ENCODE measurements at regions not wholly inside any gene's neighbourhood (a gene's known extent, or its start where the extent isn't known, plus 50 kb on each side); places are given as distances from the start of the nearest gene placed in this dataset.
"Not testable (repeated sequence)": the region's sequence is repeated elsewhere in the genome, so short reads cannot be mapped to it uniquely, and the experiment has no call there.

DNA sequence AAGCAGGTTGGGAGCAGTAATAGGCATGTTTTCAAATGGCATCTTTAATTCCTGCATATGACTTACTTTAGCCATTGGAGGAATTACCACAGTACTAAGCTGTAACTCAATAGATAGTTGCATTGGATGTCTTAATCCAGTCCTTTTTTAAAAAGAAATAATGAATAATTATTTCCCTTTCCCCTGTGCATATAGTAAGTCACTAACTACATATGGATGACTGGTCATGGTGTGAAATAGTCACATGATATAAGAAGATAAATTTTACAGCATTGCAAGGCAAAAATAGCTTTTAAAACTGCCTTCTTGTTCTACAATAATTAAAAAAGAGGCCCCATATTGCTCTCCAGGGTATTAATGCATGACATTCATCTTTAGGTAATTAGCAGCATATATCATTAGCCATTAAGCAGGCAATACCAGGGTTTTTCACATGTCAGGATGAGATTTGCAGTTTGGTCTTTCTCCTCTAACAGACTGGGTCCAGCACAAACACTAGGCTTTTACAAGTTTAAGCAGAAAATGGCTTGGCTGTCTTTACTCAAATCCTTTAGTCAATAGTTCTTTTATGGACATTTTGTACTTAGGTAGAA is 606.4 kb upstream of the RORB start:
- DNase-seq = no peak

DNA sequence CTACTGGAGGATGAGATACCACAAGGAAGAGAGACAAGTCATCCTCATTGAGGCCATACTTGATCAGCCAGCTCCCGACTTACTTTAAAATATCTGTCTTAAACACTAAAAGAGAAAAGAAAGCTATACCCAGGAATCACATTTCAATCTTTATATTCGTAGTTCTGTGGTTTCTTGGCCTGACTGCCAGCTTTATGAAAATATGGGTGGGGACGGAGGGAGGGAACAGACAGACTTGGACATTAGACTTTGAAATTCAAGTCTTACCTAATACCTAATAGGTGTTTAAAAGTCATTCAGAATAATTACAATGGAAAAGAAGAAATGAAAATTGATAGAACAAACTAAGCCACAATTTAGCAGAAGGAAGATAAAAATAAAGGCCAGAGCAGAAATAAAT is 604.8 kb upstream of the RORB start:
- DNase-seq = no peak

DNA sequence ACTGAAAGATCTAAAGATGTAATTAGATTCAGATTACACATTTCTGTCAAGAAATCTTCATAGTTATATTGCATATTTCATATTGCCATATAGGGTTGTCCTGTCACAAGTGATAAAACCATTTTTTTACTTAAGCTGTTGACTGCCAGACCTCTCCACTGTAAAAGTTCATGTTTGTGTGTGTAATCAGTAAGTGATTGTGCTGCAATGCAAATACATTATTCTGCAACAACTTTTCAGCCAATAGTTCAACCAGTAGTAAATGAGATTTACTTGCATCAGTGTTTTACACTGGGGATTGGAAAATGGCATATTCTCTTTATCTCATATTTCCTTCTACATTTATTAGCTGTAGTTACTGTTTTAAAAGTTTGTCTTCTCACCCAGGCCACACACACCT is 603.9 kb upstream of the RORB start:
- DNase-seq = no peak

DNA sequence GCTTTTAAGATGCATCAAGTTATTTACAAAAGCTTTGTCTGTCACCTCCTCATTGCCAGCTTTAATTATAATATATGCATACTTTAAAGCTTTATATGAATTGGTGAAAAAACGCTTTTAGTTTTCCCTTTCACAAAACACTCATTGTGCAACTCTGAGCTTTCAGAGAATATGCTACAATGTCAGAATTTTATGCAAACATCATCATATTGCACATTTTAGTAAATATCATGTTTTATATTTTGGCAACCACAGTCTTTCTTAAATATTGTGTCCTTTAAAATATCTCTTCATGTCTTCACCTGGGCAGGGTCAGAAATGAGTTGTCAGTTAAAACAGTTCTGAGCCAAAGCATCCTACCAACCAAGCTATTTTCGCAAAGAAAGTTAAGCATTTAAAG is 601.1 kb upstream of the RORB start:
- no peak for DNase-seq

DNA sequence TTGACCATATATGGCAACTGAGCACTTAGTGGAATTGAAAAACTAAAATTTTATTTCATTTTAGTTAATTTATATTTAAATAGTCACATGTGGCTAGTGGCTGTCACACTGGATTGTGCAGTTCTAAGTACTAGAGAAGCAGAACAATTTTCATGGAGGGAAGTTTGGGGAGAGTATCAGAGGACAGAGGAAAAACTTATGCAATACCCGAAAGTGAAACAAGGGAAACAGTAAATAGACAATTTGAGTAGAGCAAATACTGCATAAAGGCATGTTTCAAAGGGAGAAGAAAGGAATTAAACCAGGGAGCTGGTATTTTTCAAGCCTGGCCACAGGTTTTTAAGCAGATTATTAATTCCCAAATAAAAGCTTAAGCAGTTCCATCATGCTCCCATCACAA is 590.5 kb upstream of the RORB start:
- DNase-seq = no peak

DNA sequence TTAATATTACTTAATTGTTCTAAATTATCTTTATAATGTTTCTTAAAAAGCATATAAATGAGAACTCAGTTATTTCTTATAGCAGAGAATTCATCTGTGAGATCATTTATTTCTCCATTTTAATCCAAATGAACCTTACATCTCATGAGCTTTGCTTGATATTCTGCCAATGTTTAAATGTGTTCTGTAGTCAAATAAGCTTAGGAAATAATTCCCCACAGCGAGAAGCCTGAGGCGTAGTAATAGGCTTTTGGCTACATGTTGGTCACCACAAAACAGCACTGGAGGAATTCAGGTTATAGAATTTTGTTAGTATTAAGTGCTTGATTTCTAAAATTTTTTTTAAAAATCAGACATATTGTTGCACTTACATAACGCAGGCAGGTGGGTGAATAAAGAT is 585.3 kb upstream of the RORB start:
- DNase-seq = no peak

DNA sequence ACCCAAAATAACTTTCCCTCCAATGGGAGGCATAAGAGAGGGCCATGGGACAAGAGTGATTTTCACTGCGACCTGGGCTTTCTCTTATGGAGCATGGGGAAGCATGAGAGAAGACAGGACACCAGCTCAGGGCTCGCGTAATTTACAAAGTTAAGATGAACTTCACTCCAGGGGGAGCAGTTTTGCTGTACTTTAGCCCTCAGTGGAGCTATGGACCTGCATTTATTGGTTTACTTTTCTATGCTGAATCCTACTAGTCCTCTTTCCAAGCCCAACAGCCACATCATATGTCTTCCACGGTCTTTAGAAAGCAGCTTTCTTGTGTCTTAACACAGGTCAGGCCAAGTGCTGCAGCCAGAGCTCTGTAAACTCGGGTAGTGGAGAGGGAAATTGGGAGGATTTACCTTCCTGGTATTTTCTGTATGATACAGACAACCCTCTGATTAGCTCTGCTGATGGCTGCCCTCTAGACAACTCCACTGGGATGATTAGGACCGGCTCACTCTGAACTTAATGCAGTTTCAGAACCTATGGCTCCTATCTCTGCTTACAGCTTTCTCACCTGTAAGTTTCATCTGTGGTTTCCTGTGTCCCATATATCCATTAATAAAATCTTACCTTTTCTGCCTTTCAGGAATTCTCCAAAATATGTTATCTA is 581.0 kb upstream of the RORB start:
- DNase-seq = no peak

DNA sequence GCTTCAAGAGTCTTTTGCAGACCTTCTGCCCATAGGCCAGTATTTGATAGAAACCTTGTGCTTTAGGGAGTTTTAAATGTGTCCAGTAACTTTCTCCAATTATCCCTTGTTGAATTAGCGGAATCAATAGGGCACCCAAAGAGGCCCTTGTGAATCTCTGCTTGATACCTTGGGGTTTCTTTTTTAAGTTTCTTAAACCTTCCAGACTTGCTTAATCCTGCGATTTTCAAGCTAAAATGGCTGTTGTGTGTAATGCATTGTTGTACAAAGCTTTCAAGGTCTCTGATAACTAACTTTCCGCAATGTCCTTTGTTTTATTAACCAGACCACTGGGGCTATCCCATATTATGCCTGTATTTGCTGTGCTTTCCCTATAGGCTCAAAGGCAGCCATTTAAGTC is 577.4 kb upstream of the RORB start:
- no peak for DNase-seq

DNA sequence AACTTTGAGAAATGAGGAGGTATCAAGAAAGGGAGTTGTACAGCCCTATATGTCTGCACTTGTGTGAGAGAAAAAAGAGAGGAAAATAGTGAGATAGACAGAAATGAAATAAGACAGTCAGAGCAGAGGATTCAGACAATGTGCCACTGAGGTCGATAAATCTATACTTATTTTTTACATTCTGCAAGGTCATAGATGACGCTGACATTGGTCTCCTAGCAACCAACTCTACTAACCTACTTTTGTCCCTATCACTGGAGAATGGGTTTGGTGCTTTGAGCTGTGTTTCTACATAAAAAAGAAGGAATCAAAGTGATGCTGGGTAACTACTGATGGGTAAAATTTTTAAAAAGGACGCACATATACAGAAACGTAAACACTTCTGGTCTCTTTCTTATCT is 573.3 kb upstream of the RORB start:
- DNase-seq = no peak

DNA sequence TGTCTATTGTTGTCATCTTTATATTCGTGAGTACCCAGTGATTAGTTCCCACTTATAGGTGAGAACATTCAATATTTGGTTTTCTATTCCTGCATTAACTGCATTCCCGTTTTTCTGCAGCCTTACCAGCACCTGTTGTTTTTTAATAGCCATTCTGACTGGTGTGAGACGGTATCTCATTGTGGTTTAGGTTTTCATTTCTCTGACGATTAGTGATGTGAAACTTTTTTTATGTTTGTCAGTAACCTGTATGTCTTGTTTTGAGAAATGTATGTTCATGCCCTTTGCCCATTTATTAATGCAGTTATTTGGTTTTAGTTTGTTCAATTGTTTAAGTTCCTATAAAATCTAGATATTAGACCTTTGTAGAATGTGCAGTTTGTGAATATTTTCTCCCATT is 546.0 kb upstream of the RORB start:
- no peak for DNase-seq

DNA sequence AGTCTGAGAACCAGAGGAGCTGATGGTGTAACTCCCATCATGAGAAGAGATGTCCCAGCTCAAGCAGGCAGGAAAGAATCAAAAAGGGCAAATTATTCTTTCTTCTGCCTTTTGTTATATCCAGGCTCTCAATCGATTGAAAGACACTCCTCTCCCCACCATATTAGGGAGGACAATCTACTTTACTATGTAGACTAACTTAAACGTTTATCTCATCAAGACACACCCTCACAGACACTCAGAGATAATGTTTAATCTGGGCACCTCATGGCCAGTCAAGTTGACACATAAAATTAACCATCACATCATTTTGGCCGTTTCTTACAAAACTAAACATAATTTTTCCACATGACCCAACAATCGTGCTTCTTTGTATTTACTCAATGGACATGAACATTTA is 534.3 kb upstream of the RORB start:
- DNase-seq = no peak

DNA sequence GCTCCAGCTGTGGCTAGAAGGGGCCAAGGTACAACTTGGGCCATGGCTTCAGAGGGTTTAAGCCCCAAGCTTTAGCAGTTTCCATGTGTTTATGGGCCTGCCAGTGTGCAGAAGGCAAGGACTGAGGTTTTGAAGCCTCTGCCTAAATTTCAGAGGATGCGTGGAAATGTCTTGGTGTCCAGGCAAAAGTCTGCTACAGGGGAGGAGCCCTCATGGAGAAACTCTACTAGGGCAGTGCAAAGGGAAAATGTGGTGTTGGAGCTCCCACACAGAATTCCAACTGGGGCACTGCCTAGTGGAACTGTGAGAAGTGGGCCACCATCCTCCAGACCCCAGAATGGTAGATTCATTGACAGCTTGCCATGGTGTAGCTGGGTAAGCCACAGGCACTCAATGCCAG is 527.2 kb upstream of the RORB start:
- no peak for DNase-seq

DNA sequence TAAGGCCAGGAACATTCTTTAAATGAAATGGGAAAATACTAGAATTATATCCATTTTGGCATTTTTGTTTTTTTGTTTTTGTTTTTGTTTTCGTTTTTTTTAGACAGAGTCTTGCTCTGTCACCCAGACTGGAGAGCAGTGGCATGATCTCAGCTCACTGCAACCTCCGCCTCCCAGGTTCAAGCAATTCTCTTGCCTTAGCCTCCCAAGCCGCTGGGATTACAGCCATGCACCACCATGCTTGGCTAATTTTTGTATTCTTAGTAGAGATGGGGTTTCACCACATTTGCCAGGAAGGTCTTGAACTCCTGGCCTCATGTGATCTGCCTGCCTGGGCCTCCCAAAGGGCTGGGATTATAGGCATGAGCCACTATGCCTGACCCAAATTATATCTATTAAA is 520.7 kb upstream of the RORB start:
- DNase-seq = not testable (repeated sequence)

DNA sequence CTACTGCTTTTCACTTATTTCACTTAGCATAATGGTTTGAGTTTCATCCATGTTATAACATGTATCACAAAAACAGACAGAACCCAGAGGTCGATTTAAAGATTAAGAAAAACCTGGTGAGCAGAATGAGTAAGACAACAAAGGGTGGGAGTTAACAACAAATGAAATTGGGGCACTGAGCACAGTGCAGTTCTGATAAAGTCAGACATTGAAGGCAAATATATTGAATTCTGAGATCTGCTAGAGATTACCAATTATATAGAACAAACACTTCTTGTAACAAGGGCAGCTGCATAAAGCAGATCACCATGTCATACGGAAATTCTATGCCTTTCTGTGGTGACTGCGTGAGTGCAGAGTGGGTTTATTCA is 517.3 kb upstream of the RORB start:
- DNase-seq = no peak

DNA sequence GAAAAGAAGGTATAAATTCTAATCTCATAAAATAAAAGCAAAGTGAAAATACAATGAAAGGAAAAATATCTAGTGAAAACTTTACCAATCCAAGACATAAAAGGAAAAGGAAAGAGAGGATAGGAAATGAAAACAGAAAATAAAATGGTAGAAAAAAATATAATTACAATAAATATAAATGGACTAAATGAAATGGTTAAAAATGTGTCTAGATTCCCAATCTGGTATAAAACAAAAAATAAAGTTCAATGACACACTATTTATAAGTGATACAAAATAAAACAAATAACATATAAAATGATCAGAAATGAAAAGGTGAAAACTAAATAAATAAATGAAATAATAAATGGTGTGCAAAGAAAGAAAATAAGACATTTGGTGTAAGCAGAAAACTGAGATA is 516.4 kb upstream of the RORB start:
- DNase-seq = no peak

DNA sequence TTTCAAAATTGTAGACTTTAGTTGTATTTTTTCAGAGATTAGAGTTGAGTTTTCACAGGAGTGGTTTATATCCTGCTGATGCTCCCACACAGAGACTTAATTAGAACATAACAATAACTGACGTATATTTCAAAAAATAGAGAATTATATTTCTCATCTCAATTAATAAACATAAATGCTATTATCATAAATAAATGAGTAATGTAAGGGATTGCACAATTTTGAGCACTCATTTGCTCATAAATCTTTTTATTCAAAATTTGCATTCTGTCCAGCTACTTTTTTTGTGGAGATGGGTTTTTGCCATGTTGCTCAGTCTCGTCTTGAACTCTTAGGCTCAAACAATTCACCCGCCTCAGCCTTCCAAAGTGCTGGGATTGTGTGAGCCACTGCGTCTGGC is 515.7 kb upstream of the RORB start:
- no peak for DNase-seq

DNA sequence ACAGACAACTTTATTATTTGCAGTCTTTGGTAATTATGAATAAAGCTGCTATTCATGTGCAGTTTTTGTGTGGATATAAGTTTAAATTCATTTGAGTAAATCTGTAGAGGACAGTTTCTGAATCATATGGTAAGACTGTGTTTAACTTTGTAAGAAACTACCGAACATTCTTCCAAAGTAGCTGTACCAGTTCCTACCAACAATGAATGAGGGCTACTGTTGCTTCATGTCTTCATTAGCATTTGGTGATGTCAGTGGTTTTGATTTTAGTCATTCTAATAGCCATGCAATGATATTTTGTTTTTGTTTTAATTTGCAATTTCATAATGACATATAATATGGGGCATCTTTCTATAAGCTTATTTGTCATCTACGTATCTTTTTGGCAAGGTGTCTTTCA is 501.3 kb upstream of the RORB start:
- no peak for DNase-seq

DNA sequence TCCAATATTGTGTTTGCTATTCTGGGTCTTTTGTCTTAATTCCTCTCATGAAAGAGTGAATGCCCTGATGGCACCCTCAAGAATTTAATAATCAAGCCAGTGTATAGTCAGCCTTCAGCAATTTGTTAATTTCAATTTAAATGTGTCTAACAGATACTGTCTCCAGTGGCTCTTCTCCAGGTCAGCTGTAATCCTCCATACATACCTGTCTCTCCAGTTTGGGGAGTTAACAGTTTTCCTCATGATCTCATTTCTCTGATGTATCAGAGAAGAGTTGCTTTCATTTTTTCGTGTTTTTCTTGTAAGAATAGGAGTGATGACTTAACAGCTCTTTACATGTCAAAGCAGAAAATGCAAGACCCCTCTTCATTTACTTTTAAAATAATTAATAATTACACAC is 500.3 kb upstream of the RORB start:
- DNase-seq = no peak

DNA sequence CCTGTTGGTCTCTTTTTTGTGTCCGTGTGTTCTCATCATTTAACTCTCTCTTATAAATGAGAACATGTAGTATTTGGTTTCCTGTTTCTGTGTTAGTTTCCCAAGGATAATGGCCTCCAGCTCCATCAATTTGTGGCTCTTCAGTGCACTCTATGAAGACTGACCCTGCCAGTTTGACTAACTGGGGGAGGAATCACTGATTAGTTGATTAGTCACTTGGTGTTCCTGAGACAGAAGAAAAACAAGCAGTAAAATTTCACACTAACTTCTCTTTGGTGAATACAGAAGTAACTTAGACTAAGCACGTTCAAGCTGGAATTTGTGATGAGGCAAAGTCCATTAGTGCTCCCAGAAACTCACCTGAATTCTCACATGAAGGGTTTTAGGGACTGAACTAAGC is 495.8 kb upstream of the RORB start:
- no peak for DNase-seq

DNA sequence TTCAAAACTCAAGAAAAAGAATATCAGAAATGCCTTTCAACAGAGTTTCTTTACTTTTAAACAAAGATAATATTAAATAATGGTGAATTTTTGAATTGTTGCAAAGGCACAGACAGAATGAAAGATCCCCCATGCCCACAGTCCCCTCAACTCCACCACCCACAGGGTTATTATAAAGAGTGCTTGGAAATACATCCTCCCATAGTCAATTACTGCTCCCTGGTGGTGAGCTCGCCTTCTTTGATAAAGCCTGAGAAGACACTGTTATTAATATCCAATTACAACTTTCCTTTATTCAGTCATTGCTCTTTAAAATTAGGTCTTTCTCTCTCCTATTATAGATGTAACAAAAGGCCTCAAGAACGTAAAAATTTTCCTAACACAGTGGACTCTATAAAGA is 490.2 kb upstream of the RORB start:
- no peak for DNase-seq

DNA sequence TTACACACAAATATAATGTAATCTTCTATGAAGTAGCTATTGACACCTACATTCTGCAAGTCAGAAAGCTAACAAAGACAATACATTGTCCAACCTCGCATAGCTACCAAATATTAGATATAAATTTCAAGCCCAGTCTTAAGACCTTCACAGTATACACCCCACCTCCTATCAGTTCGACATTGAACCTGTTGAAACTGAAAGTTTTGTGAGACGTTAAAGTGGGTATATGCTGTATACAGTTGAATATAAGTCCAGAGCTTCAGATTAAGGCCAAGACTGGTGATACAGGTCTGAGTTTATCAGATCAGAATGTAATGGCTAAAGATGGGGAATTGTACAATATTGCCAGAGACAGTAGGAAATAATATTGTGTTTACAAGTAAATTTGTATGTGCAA is 489.3 kb upstream of the RORB start:
- no peak for DNase-seq

DNA sequence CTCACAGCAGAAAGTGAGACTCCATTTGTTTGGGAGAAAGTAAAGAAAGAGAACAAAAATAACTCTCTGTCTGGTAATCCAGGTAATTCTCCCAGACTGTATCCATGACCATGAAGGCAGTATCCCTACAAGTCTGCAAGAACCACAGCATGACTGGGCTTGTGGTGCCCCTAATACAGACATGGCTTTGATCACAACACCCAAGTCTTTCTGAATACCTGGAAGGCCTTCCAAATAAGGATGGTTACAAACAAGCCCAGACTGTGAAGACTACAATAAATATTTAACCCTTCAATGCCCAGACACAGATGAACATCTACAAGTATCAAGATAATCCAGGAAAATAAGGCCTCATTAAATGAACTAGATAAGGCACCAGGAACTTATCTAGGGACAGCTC is 481.1 kb upstream of the RORB start:
- no peak for DNase-seq

DNA sequence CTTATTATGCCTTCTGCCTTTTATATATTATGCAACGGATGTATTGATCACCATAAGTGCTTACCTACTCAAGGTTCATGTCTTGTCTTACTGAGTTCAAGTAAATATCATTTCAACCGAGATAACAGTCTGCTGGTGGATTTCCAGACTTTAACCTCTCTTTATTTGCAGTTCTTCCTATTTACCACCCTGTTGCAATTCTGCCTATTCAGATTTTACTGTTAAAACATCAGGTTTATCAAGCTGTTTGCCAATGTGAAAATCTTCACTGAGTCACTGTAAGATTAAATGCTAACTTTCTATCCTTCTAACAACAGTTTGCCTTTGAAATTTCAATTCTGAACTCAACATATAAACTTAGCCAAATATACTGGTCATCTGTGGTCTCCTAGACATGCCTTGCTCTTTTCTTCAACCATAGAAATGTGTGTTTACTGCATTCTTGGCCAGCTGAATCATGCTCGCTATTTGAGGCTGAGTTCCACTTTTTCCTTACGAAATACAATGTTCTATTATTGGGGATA is 471.7 kb upstream of the RORB start:
- DNase-seq = no peak

DNA sequence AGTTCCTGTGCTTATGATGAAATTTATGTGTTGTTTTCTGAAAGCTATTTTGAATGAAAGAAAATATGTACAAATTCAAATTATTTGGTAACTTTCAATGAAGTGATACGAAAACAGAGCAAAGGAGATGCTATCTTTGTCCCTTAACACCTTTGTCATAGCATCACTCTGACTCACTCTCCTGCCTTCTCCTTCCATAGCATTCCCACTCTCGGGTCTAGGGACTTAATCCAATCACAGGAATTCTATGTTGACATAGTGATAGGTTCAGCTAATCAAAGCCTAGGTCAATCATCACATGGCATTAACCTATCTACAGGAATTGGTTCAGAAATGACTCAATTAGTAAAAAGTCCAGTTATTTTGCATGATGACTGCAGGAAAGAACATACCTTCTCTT is 464.7 kb upstream of the RORB start:
- DNase-seq = no peak

DNA sequence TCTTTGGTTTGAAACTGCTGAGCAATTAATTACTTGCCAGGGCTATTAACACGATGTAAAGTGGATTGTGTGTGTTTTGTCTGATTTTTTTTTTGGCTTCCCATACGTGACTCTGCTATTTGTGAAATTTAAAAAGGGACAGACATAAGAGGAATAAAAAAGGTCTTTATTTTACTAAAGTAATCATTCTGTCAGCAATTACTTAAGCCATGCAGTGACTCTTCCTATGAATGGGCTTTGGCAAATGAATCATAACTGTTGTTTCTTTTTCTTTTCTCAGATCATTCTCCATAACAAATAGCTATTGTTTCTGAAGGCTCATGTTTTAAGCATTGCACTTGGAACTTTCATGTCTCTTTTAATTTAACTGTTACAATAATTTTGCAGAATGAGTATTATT is 461.3 kb upstream of the RORB start:
- no peak for DNase-seq

Measured in NCI-H2107 (cell line).